Pancreas (tissue), 10 donors: ENCODE measurements at regions not wholly inside any gene's neighbourhood (a gene's known extent, or its start where the extent isn't known, plus 50 kb on each side); places are given as distances from the start of the nearest gene placed in this dataset.

Experiments used
- ATAC-seq, 4 donors: fragments of 200-7000 bp; cut with Tn5 transposase; one replicate each; pipeline versions ENCODE4 v1.8.0 to v1.9.1; 2020; ENCODE audit warnings: mild to moderate bottlenecking in 4 of 4, moderate library complexity in 4 of 4
- DNase-seq, 6 donors: peaks; one replicate each; pipeline ENCODE4 v3.0.0-alpha.2; 2020
- FAIRE-seq: peaks from 2 replicates; lab custom pipeline; 2012; peaks lifted over from hg19 to GRCh38; lab: Jason Lieb, UNC
- H3K27ac ChIP-seq, 4 donors: fragments of 200-600 bp; sonication (generic); 1 replicate in 3 of 4; 2 replicates in 1 of 4; pipeline versions ENCODE4 v1.5.0 to v1.8.0; 2020
- H3K27me3 ChIP-seq, 4 donors: fragments of 200-600 bp; one replicate each; pipeline ENCODE4 v1.8.0; 2021
- H3K36me3 ChIP-seq, 3 donors: fragments of 200-600 bp; sonication (generic) in 1 of 3; one replicate each; pipeline versions ENCODE4 v1.5.0 to v1.8.0; 2020 to 2021
- H3K4me1 ChIP-seq, 3 donors: fragments of 200-600 bp; one replicate each; pipeline ENCODE4 v1.8.0; 2021
- H3K4me3 ChIP-seq, 4 donors: fragments of 200-600 bp; sonication (generic) in 2 of 4; one replicate each; pipeline versions ENCODE4 v1.5.0 to v1.8.0; 2020 to 2021
- H3K9me3 ChIP-seq, 4 donors: fragments of 200-600 bp; one replicate each; pipeline ENCODE4 v1.8.0; 2021
- CTCF ChIP-seq, 4 donors: fragments of 200-600 bp; sonication (generic) in 3 of 4; IDR thresholded peaks; one replicate each; pipeline versions ENCODE4 v1.5.0 to v1.8.0; 2021; ENCODE audit warnings: antibody characterized with exemption in 4 of 4
- WGBS, 2 donors: extraction: QIAGEN DNeasy Blood & Tissue Kit; methylation state at CpG; one replicate each; pipeline ENCODE4 v1.1.7; 2013; 5-methylcytosine and 5-hydroxymethylcytosine counted together
- intact Hi-C, 3 donors: fragments of 100-400 bp; cut with DNase I; formaldehyde crosslinking; loops; one replicate each; pipeline versions ENCODE4 v1.11.1 to v1.14.2; 2022
- donor health status: healthy with polysubstance abuse.
- donor health status: DM: no; HTN: no; CAD: no; lungs with moderate emphysema.
- donor health status: DM: no; HTN: no; CAD: no.
- donor health status: control.
- donor health status: control.
- donor health status: Bipolar disorder and iron deficiency.
- donor health status: DM: yes; HTN: yes; CAD: no.
- donor health status: DM: no; HTN: no; CAD: no.
- donor health status: DM: no; HTN: no; CAD: no.
- donor health status: DM: yes; HTN: yes; CAD: no.

GRCh38 chr3:30098243-30098642, 508.2 kb upstream of the TGFBR2 start:
- no peak overlapping the region for H3K27ac ChIP-seq
- no peaks in the 10 kb centered on the region for H3K36me3 ChIP-seq
- DNase-seq = no peak
- no peak for FAIRE-seq
- no peaks in the 10 kb centered on the region for H3K9me3 ChIP-seq
- no peaks in the 10 kb centered on the region for H3K27me3 ChIP-seq
- H3K4me1 ChIP-seq = no peaks in the 10 kb centered on the region
- no peak for TF ChIP-seq CTCF (IDR thresholded peaks at IDR 0.05)
- intact Hi-C loops = no loop called here
- no peak overlapping the region for H3K4me3 ChIP-seq
- ATAC-seq = no peak

GRCh38 chr3:30098653-30099455, 507.5 kb upstream of the TGFBR2 start:
- ATAC-seq (no peak), FAIRE-seq (no peak), DNase-seq (no peak)
- WGBS, 2 donors = 45 to 70% methylated on average over 2 of the region's 2 CpGs
- no peaks in the 10 kb centered on the region for H3K4me1 ChIP-seq
- no peak for TF ChIP-seq CTCF (IDR thresholded peaks at IDR 0.05)
- no peaks in the 10 kb centered on the region for H3K27me3 ChIP-seq
- no peaks in the 10 kb centered on the region for H3K36me3 ChIP-seq
- no peak overlapping the region for H3K4me3 ChIP-seq
- H3K27ac ChIP-seq = no peak overlapping the region
- intact Hi-C loops = no loop called here
- no peaks in the 10 kb centered on the region for H3K9me3 ChIP-seq

GRCh38 chr3:30102356-30102755, 504.0 kb upstream of the TGFBR2 start:
- Histone ChIP-seq H3K27ac (no peak overlapping the region), H3K4me1 (no peaks in the 10 kb centered on the region), H3K27me3 (no peaks in the 10 kb centered on the region), H3K9me3 (no peaks in the 10 kb centered on the region), H3K4me3 (no peak overlapping the region), H3K36me3 (no peaks in the 10 kb centered on the region)
- no peak for ATAC-seq
- no peak for FAIRE-seq
- intact Hi-C loops = no loop called here
- no peak for DNase-seq
- TF ChIP-seq CTCF (IDR thresholded peaks at IDR 0.05) = no peak

GRCh38 chr3:30103186-30103585, 503.2 kb upstream of the TGFBR2 start:
- Histone ChIP-seq H3K27ac (no peak overlapping the region), H3K36me3 (no peaks in the 10 kb centered on the region), H3K4me3 (no peak overlapping the region), H3K4me1 (no peaks in the 10 kb centered on the region), H3K27me3 (no peaks in the 10 kb centered on the region), H3K9me3 (no peaks in the 10 kb centered on the region)
- ATAC-seq (no peak), FAIRE-seq (no peak), DNase-seq (no peak)
- TF ChIP-seq CTCF (IDR thresholded peaks at IDR 0.05) = no peak
- intact Hi-C loops = no loop called here
- WGBS, 2 donors = 54 to 61% methylated on average over 2 of the region's 2 CpGs

- Histone ChIP-seq H3K4me3 (no peak overlapping the region), H3K27me3 (no peaks in the 10 kb centered on the region), H3K27ac (no peak overlapping the region), H3K4me1 (no peaks in the 10 kb centered on the region), H3K9me3 (no peaks in the 10 kb centered on the region), H3K36me3 (no peaks in the 10 kb centered on the region)
- TF ChIP-seq CTCF (IDR thresholded peaks at IDR 0.05) = no peak
- FAIRE-seq (no peak), DNase-seq (no peak), ATAC-seq (no peak)
- WGBS, 2 donors = 71 to 72% methylated on average over 4 of the region's 4 CpGs
- intact Hi-C loops = no loop called here
These were observed 498.9 kb upstream of the TGFBR2 start for GRCh38 chr3:30107531-30107930.
